ENCODE measurements at regions not wholly inside any gene's neighbourhood (a gene's known extent, or its start where the extent isn't known, plus 50 kb on each side); places are given as distances from the start of the nearest gene placed in this dataset.
"Not testable (repeated sequence)": the region's sequence is repeated elsewhere in the genome, so short reads cannot be mapped to it uniquely, and the experiment has no call there.

DNA sequence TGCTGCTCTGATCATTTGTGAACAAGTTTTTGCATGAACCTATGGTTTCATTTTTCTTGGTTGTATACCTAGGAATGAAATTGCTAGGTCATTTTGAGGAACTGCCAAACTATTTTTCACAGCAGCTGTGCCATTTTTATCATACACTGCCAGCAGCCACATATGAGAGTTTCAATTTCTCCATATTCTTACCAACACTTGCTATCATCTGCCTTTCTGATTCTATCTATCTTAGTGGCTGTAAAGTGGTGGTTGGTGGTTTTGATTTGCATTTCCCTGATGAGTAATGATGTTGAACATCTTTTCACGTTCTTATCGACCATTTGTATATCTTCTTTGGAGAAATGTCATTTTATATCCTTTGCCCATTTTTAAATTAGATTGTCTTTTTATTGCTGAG lies 146.1 kb downstream of the C12orf75 start:
- H3K36me3 ChIP-seq (ENCODE audit: control insufficient read depth, insufficient read depth, low read length) = no peaks in the 10 kb centered on the region
- TF ChIP-seq EZH2 (IDR thresholded peaks at IDR 0.05; ENCODE audit: low read length, missing control alignments) = no peak
- TF ChIP-seq, protein P1, sequence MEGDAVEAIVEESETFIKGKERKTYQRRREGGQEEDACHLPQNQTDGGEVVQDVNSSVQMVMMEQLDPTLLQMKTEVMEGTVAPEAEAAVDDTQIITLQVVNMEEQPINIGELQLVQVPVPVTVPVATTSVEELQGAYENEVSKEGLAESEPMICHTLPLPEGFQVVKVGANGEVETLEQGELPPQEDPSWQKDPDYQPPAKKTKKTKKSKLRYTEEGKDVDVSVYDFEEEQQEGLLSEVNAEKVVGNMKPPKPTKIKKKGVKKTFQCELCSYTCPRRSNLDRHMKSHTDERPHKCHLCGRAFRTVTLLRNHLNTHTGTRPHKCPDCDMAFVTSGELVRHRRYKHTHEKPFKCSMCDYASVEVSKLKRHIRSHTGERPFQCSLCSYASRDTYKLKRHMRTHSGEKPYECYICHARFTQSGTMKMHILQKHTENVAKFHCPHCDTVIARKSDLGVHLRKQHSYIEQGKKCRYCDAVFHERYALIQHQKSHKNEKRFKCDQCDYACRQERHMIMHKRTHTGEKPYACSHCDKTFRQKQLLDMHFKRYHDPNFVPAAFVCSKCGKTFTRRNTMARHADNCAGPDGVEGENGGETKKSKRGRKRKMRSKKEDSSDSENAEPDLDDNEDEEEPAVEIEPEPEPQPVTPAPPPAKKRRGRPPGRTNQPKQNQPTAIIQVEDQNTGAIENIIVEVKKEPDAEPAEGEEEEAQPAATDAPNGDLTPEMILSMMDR (conservative IDR thresholded peaks at IDR 0.05 in 1 of 2, IDR thresholded peaks at IDR 0.05 in 1 of 2; ENCODE audit: low read depth in 1 of 2, low read length in 2 of 2) = no peak
- no peaks in the 10 kb centered on the region for H4K20me1 ChIP-seq (ENCODE audit: control insufficient read depth, extremely low read depth, insufficient read depth, low read length)
- no peaks in the 10 kb centered on the region for H3K4me1 ChIP-seq (ENCODE audit: control insufficient read depth, extremely low read depth, insufficient read depth, low read length)
- H3K9ac ChIP-seq (ENCODE audit: insufficient read depth, low read length) = no peak overlapping the region
- no peak for DNase-seq (ENCODE audit: low read depth in 2 of 2)
- H3K4me3 ChIP-seq (replicated peaks in 1 of 4; ENCODE audit: control extremely low read depth in 1 of 4, insufficient read depth in 1 of 4, low read depth in 3 of 4, low read length in 4 of 4) = no peak overlapping the region
- no peak overlapping the region for H2AFZ ChIP-seq (ENCODE audit: low read length)
- no peak overlapping the region for H3K4me2 ChIP-seq (ENCODE audit: extremely low read depth, insufficient read depth, low read length)
- no peaks in the 10 kb centered on the region for H3K9me3 ChIP-seq (ENCODE audit: control insufficient read depth, insufficient read depth, low read depth, low read length)
- no peaks in the 10 kb centered on the region for H3K79me2 ChIP-seq (ENCODE audit: control insufficient read depth, insufficient read depth, low read length)
- H3K27me3 ChIP-seq (ENCODE audit: control insufficient read depth, insufficient read depth, low read length) = no peaks in the 10 kb centered on the region
- no peak overlapping the region for H3K27ac ChIP-seq (ENCODE audit: insufficient read depth, low read length)

DNA sequence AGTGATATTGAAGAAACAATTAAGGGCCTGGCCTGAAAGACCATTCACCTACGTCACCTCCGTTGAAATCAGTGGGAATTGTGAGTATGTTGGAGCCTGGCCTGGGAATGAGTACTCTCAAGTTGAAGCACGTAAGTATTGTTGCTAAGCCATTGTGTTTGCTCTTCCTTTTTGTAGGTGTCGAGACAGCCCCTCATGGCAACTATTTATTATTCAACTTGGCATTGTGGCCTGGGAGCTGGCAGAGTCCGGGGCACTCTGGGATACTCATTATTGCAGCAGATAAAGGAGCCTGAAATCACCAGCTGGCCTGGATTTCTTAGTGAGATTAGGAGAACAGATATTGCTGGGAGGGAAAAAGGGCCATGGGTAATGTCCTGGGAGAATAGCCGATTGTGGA lies 147.4 kb downstream of the C12orf75 start:
- H3K27me3 ChIP-seq (ENCODE audit: control insufficient read depth, insufficient read depth, low read length) = no peaks in the 10 kb centered on the region
- no peak overlapping the region for H3K9ac ChIP-seq (ENCODE audit: insufficient read depth, low read length)
- no peaks in the 10 kb centered on the region for H3K79me2 ChIP-seq (ENCODE audit: control insufficient read depth, insufficient read depth, low read length)
- H3K36me3 ChIP-seq (ENCODE audit: control insufficient read depth, insufficient read depth, low read length) = no peaks in the 10 kb centered on the region
- TF ChIP-seq EZH2 (IDR thresholded peaks at IDR 0.05; ENCODE audit: low read length, missing control alignments) = no peak
- TF ChIP-seq, protein P1 (conservative IDR thresholded peaks at IDR 0.05 in 1 of 2, IDR thresholded peaks at IDR 0.05 in 1 of 2; ENCODE audit: low read depth in 1 of 2, low read length in 2 of 2) = no peak
- no peak for DNase-seq (ENCODE audit: low read depth in 2 of 2)
- no peak overlapping the region for H3K4me3 ChIP-seq (replicated peaks in 1 of 4; ENCODE audit: control extremely low read depth in 1 of 4, insufficient read depth in 1 of 4, low read depth in 3 of 4, low read length in 4 of 4)
- no peak overlapping the region for H3K27ac ChIP-seq (ENCODE audit: insufficient read depth, low read length)
- H4K20me1 ChIP-seq (ENCODE audit: control insufficient read depth, extremely low read depth, insufficient read depth, low read length) = no peaks in the 10 kb centered on the region
- no peak overlapping the region for H3K4me2 ChIP-seq (ENCODE audit: extremely low read depth, insufficient read depth, low read length)
- H2AFZ ChIP-seq (ENCODE audit: low read length) = no peak overlapping the region
- no peaks in the 10 kb centered on the region for H3K9me3 ChIP-seq (ENCODE audit: control insufficient read depth, insufficient read depth, low read depth, low read length)
- H3K4me1 ChIP-seq (ENCODE audit: control insufficient read depth, extremely low read depth, insufficient read depth, low read length) = no peaks in the 10 kb centered on the region

DNA sequence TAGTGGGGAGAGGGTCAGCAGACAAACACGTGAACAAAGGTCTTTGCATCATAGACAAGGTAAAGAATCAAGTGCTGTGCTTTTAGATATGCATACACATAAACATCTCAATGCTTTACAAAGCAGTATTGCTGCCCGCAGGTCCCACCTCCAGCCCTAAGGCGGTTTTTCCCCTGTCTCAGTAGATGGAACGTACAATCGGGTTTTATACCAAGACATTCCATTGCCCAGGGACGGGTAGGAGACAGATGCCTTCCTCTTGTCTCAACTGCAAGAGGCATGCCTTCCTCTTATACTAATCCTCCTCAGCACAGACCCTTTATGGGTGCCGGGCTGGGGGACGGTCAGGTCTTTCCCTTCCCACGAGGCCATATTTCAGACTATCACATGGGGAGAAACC lies 148.3 kb downstream of the C12orf75 start:
- H2AFZ ChIP-seq (ENCODE audit: low read length); H3K9me3 ChIP-seq (ENCODE audit: control insufficient read depth, insufficient read depth, low read depth, low read length); H4K20me1 ChIP-seq (ENCODE audit: control insufficient read depth, extremely low read depth, insufficient read depth, low read length); H3K9ac ChIP-seq (ENCODE audit: insufficient read depth, low read length); H3K36me3 ChIP-seq (ENCODE audit: control insufficient read depth, insufficient read depth, low read length); H3K4me1 ChIP-seq (ENCODE audit: control insufficient read depth, extremely low read depth, insufficient read depth, low read length); H3K27ac ChIP-seq (ENCODE audit: insufficient read depth, low read length); H3K4me3 ChIP-seq (replicated peaks in 1 of 4; ENCODE audit: control extremely low read depth in 1 of 4, insufficient read depth in 1 of 4, low read depth in 3 of 4, low read length in 4 of 4); H3K4me2 ChIP-seq (ENCODE audit: extremely low read depth, insufficient read depth, low read length); DNase-seq (ENCODE audit: low read depth in 2 of 2); H3K27me3 ChIP-seq (ENCODE audit: control insufficient read depth, insufficient read depth, low read length); H3K79me2 ChIP-seq (ENCODE audit: control insufficient read depth, insufficient read depth, low read length): not testable (repeated sequence)

DNA sequence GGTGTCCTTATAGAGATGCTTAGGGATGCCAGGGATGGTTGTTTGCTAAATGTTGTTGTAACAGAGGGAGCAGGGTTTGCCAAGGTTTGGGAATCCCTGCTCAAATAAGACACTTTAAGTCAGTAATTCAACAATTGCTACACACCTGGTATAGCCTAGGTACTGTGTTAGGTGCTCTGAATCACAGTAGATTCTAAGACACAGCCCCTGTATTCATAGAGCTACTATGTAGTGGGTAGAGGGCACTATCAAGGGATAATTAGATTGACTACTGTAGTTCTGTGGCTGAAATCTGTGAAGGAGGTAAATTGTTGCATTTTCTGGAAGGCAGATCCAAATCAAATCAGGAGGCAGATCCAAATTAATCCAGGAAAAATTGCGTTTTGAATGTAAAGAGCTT lies 149.2 kb downstream of the C12orf75 start:
- Histone ChIP-seq H3K4me2 (ENCODE audit: extremely low read depth, insufficient read depth, low read length) (no peak overlapping the region), H3K27ac (ENCODE audit: insufficient read depth, low read length) (no peak overlapping the region), H3K4me1 (ENCODE audit: control insufficient read depth, extremely low read depth, insufficient read depth, low read length) (no peaks in the 10 kb centered on the region), H3K4me3 (replicated peaks in 1 of 4; ENCODE audit: control extremely low read depth in 1 of 4, insufficient read depth in 1 of 4, low read depth in 3 of 4, low read length in 4 of 4) (no peak overlapping the region), H3K27me3 (ENCODE audit: control insufficient read depth, insufficient read depth, low read length) (no peaks in the 10 kb centered on the region), H3K36me3 (ENCODE audit: control insufficient read depth, insufficient read depth, low read length) (no peaks in the 10 kb centered on the region), H4K20me1 (ENCODE audit: control insufficient read depth, extremely low read depth, insufficient read depth, low read length) (no peaks in the 10 kb centered on the region), H3K79me2 (ENCODE audit: control insufficient read depth, insufficient read depth, low read length) (no peaks in the 10 kb centered on the region), H2AFZ (ENCODE audit: low read length) (no peak overlapping the region), H3K9ac (ENCODE audit: insufficient read depth, low read length) (no peak overlapping the region), H3K9me3 (ENCODE audit: control insufficient read depth, insufficient read depth, low read depth, low read length) (no peaks in the 10 kb centered on the region)
- DNase-seq (ENCODE audit: low read depth in 2 of 2) = no peak
- no peak for TF ChIP-seq EZH2 (IDR thresholded peaks at IDR 0.05; ENCODE audit: low read length, missing control alignments)
- TF ChIP-seq, protein P1 (conservative IDR thresholded peaks at IDR 0.05 in 1 of 2, IDR thresholded peaks at IDR 0.05 in 1 of 2; ENCODE audit: low read depth in 1 of 2, low read length in 2 of 2) = no peak

Measured in fibroblast of lung (primary cell).